ENCODE measurements at regions not wholly inside any gene's neighbourhood (a gene's known extent, or its start where the extent isn't known, plus 50 kb on each side); places are given as distances from the start of the nearest gene placed in this dataset.

GRCh38 chr6:167560673-167561569 is 236.0 kb downstream of the TTLL2 start (continued):
- TF ChIP-seq POLR2G (IDR thresholded peaks at IDR 0.05; ENCODE audit: low read depth, low read length) (no peak), XRCC5 (optimal IDR thresholded peaks at IDR 0.05; ENCODE audit: low read length) (no peak), ZSCAN25 (CRISPR knock-in tag; IDR thresholded peaks at IDR 0.05) (no peak), LRRFIP1 (CRISPR knock-in tag; conservative IDR thresholded peaks at IDR 0.05) (no peak), SRSF9 (IDR thresholded peaks at IDR 0.05; ENCODE audit: borderline replicate concordance, insufficient read depth, low read depth, low read length, poor library complexity, severe bottlenecking) (no peak), ZNF839 (CRISPR knock-in tag; IDR thresholded peaks at IDR 0.05; ENCODE audit: borderline replicate concordance) (0 out of 2 replicates have a peak, but pooled peaks have one; percentile 5), GMEB1 (CRISPR knock-in tag; IDR thresholded peaks at IDR 0.05; ENCODE audit: borderline replicate concordance) (no peak), SETDB1 (CRISPR knock-in tag; IDR thresholded peaks at IDR 0.05; ENCODE audit: borderline replicate concordance) (0 out of 2 replicates have a peak, but pooled peaks have one; percentile 43), ZNF737 (CRISPR knock-in tag; IDR thresholded peaks at IDR 0.05; ENCODE audit: borderline replicate concordance) (no peak; the same call in 1 of the 2 replicates), MTERF4 (CRISPR knock-in tag; IDR thresholded peaks at IDR 0.05) (peak; percentile 34; the same call in 1 of the 2 replicates), SP140L (CRISPR knock-in tag; IDR thresholded peaks at IDR 0.05; ENCODE audit: borderline replicate concordance) (no peak), FOXA3 (CRISPR knock-in tag; IDR thresholded peaks at IDR 0.05) (no peak), ZBTB34 (CRISPR knock-in tag; IDR thresholded peaks at IDR 0.05) (no peak), ZNF773 (CRISPR knock-in tag; IDR thresholded peaks at IDR 0.05; ENCODE audit: borderline replicate concordance) (no peak), ZBTB7B (CRISPR knock-in tag; IDR thresholded peaks at IDR 0.05) (no peak), UBTF (CRISPR knock-in tag; IDR thresholded peaks at IDR 0.05) (no peak), ZNF781 (CRISPR knock-in tag; IDR thresholded peaks at IDR 0.05; ENCODE audit: borderline replicate concordance, not compliant biosample characterization) (peak; percentile 54), CENPX (CRISPR knock-in tag; IDR thresholded peaks at IDR 0.05) (no peak), ZNF572 (CRISPR knock-in tag; IDR thresholded peaks at IDR 0.05) (peak; percentile 38; the same call in 1 of the 2 replicates)
